ENCODE measurements at regions not wholly inside any gene's neighbourhood (a gene's known extent, or its start where the extent isn't known, plus 50 kb on each side); places are given as distances from the start of the nearest gene placed in this dataset.

GRCh38 chr2:236909193-236909504, 176.5 kb upstream of the COPS8 start:
- TF ChIP-seq CTCF (IDR thresholded peaks at IDR 0.05) (no peak), EP300 (IDR thresholded peaks at IDR 0.05) (no peak)

Data from ovary (tissue), 3 donors.